Nephron progenitor cell (in vitro differentiated cells): ENCODE measurements at regions not wholly inside any gene's neighbourhood (a gene's known extent, or its start where the extent isn't known, plus 50 kb on each side); places are given as distances from the start of the nearest gene placed in this dataset.
"Not testable (repeated sequence)": the region's sequence is repeated elsewhere in the genome, so short reads cannot be mapped to it uniquely, and the experiment has no call there.

Experiments used
- DNase-seq: peaks from one replicate; pipeline ENCODE4 v3.0.0; 2021
- H3K27ac Mint-ChIP-seq: 2 replicates; pipeline ENCODE4 v1.8.0; 2021; ENCODE audit warnings: mild to moderate bottlenecking, moderate library complexity, mixed read lengths
- H3K27me3 Mint-ChIP-seq: 2 replicates; pipeline ENCODE4 v1.8.0; 2021; ENCODE audit warnings: mild to moderate bottlenecking, low read depth, mixed read lengths; ENCODE audit not compliant: poor library complexity
- H3K36me3 Mint-ChIP-seq: 2 replicates; pipeline ENCODE4 v1.8.0; 2021; ENCODE audit warnings: low read depth, mixed read lengths
- H3K4me1 Mint-ChIP-seq: 2 replicates; pipeline ENCODE4 v1.8.0; 2021; ENCODE audit warnings: mixed read lengths
- H3K4me3 Mint-ChIP-seq: 2 replicates; pipeline ENCODE4 v1.8.0; 2021; ENCODE audit warnings: mild to moderate bottlenecking, moderate library complexity, mixed read lengths
- H3K9me3 Mint-ChIP-seq: 2 replicates; pipeline ENCODE4 v1.8.0; 2021; ENCODE audit warnings: mild to moderate bottlenecking, moderate library complexity, mixed read lengths
- CTCF ChIP-seq: fragments of 200-600 bp; sonication (generic); IDR thresholded peaks from 2 replicates; pipeline ENCODE4 v1.5.0; 2021; ENCODE audit warnings: antibody characterized with exemption

DNA sequence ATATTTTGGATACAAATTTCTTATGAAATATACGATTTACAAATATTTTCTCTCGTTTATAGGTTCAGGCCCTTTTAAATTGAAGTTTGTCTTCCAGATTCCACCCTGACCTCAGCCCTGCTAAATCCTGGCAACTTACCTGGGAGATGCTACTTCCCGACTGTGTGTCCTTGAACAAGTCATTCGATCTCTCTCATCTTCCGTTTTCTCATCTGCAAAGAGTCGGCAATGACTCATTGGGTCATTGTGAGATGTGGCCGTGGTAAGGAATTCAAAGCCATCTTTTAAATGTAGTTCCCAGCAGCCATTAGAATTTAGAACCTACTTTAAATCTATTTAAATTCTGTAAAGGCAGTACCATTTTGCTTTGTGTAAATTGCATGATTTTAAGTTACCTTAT lies 72.5 kb downstream of the LHX2 start:
- Mint-ChIP-seq H3K36me3 (no peaks in the 10 kb centered on the region), H3K4me3 (no peak overlapping the region), H3K27ac (no peak overlapping the region), H3K9me3 (peaks cover 17% of the 10 kb centered on the region), H3K4me1 (no peaks in the 10 kb centered on the region), H3K27me3 (peaks cover 31% of the 10 kb centered on the region)
- DNase-seq = no peak
- no peak for TF ChIP-seq CTCF

GRCh38 chr9:124087226-124087625 lies 75.7 kb downstream of the LHX2 start:
- Mint-ChIP-seq H3K4me3 (no peak overlapping the region), H3K4me1 (no peaks in the 10 kb centered on the region), H3K9me3 (peaks cover 21% of the 10 kb centered on the region), H3K27ac (no peak overlapping the region), H3K36me3 (no peaks in the 10 kb centered on the region), H3K27me3 (peaks cover 33% of the 10 kb centered on the region)
- no peak for TF ChIP-seq CTCF
- DNase-seq = no peak

GRCh38 chr9:124088476-124088837 lies 76.9 kb downstream of the LHX2 start:
- no peak overlapping the region for H3K4me3 Mint-ChIP-seq
- no peaks in the 10 kb centered on the region for H3K36me3 Mint-ChIP-seq
- H3K27me3 Mint-ChIP-seq = peaks cover 36% of the 10 kb centered on the region
- TF ChIP-seq CTCF = no peak
- no peaks in the 10 kb centered on the region for H3K4me1 Mint-ChIP-seq
- H3K27ac Mint-ChIP-seq = no peak overlapping the region
- no peak for DNase-seq
- H3K9me3 Mint-ChIP-seq = peaks cover 21% of the 10 kb centered on the region

- H3K4me1 Mint-ChIP-seq, DNase-seq, H3K36me3 Mint-ChIP-seq, H3K4me3 Mint-ChIP-seq: not testable (repeated sequence)
- Mint-ChIP-seq H3K27me3 (peaks cover 36% of the 10 kb centered on the region), H3K27ac (peak overlapping the region; percentile 75), H3K9me3 (peaks cover 21% of the 10 kb centered on the region)
Measured at GRCh38 chr9:124089631-124090488, 78.3 kb downstream of the LHX2 start.

DNA sequence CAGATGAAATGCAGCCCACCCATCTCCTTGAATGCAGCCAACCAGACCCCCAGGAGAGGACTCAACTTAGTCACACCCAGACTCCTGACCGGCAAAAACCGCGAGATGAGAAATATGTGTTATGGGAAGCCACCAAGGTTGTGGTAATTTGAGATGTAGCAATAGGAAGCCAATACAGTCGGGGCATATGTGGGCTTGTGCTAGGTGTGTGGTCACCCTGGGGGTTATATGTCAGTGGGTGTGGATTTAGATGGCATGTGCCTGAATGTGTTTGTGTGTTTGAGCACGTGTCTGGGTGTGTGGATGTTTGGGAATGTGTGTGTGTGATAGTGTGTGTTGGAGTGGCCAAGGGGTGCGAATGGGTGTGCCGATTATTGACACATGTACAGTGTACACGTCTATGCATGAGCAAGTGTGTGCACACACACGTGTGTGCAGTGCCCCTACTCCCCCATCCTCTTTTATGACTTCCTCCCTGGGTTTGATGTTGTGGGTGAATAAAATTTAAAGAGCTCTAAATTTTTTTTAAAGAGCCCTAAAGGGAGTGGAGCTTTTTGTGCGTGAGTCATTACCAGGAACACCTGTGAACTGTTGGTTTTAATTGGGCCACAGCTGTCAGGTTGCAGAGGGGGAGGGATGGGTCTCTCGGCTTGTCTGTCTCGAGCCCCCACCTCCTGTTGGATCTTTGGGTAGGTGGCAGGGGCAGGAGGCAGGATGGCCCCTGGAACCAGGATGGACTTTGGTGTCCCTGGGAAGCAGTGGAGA lies 86.8 kb downstream of the LHX2 start:
- no peak overlapping the region for H3K4me3 Mint-ChIP-seq
- no peaks in the 10 kb centered on the region for H3K36me3 Mint-ChIP-seq
- H3K27ac Mint-ChIP-seq = no peak overlapping the region
- peaks cover 6% of the 10 kb centered on the region for H3K4me1 Mint-ChIP-seq
- no peak for TF ChIP-seq CTCF
- H3K27me3 Mint-ChIP-seq = peaks cover 49% of the 10 kb centered on the region
- no peaks in the 10 kb centered on the region for H3K9me3 Mint-ChIP-seq
- DNase-seq = no peak

GRCh38 chr9:124099860-124100259 lies 88.3 kb downstream of the LHX2 start:
- DNase-seq = no peak
- no peaks in the 10 kb centered on the region for H3K9me3 Mint-ChIP-seq
- peaks cover 42% of the 10 kb centered on the region for H3K27me3 Mint-ChIP-seq
- no peak for TF ChIP-seq CTCF
- no peaks in the 10 kb centered on the region for H3K36me3 Mint-ChIP-seq
- no peak overlapping the region for H3K27ac Mint-ChIP-seq
- H3K4me1 Mint-ChIP-seq = peaks cover 6% of the 10 kb centered on the region
- no peak overlapping the region for H3K4me3 Mint-ChIP-seq
